Mucosa of gallbladder (tissue), 1 donor: ENCODE measurements at regions not wholly inside any gene's neighbourhood (a gene's known extent, or its start where the extent isn't known, plus 50 kb on each side); places are given as distances from the start of the nearest gene placed in this dataset.

Experiments
- DNase-seq: peaks from one replicate; pipeline ENCODE4 v3.0.0-alpha.2; 2020; ENCODE audit warnings: low spot score
- donor health status: DM: no; HTN: no; CAD: no.

GRCh38 chr4:147355847-147356246 is 125.0 kb upstream of the EDNRA start:
- DNase-seq = no peak

- no peak for DNase-seq
These were observed 120.6 kb upstream of the EDNRA start for GRCh38 chr4:147360301-147360700.

- peak; percentile 78 for DNase-seq
These were observed 119.2 kb upstream of the EDNRA start for GRCh38 chr4:147361726-147362125.

- DNase-seq = peak; percentile 75
These were observed 118.0 kb upstream of the EDNRA start for GRCh38 chr4:147362938-147363337.

GRCh38 chr4:147363514-147363913 is 117.4 kb upstream of the EDNRA start:
- no peak for DNase-seq

- DNase-seq = no peak
These were observed 115.5 kb upstream of the EDNRA start for GRCh38 chr4:147365396-147365795.

GRCh38 chr4:147366164-147366563 is 114.7 kb upstream of the EDNRA start:
- DNase-seq = no peak

GRCh38 chr4:147367891-147368290 is 113.0 kb upstream of the EDNRA start:
- DNase-seq = peak; percentile 32

- no peak for DNase-seq
These were observed 111.9 kb upstream of the EDNRA start for GRCh38 chr4:147368948-147369347.

- no peak for DNase-seq
These were observed 110.4 kb upstream of the EDNRA start for GRCh38 chr4:147370473-147370872.

- DNase-seq = peak; percentile 57
These were observed 110.0 kb upstream of the EDNRA start for GRCh38 chr4:147370881-147371280.

- DNase-seq = peak; percentile 40
These were observed 109.2 kb upstream of the EDNRA start for GRCh38 chr4:147371661-147372060.

- DNase-seq = peak; percentile 42
These were observed 102.1 kb upstream of the EDNRA start for GRCh38 chr4:147378780-147379179.

- no peak for DNase-seq
These were observed 99.1 kb upstream of the EDNRA start for GRCh38 chr4:147381749-147382148.

GRCh38 chr4:147388018-147388417 is 92.9 kb upstream of the EDNRA start:
- DNase-seq = no peak

- DNase-seq = peak; percentile 11
These were observed 84.8 kb upstream of the EDNRA start for GRCh38 chr4:147396105-147396504.

GRCh38 chr4:147398556-147398955 is 82.3 kb upstream of the EDNRA start:
- DNase-seq = no peak

- DNase-seq = no peak
These were observed 80.2 kb upstream of the EDNRA start for GRCh38 chr4:147400721-147401120.

- no peak for DNase-seq
These were observed 79.7 kb upstream of the EDNRA start for GRCh38 chr4:147401221-147401620.

GRCh38 chr4:147407261-147408045 is 73.4 kb upstream of the EDNRA start:
- DNase-seq = no peak

- no peak for DNase-seq
These were observed 72.7 kb upstream of the EDNRA start for GRCh38 chr4:147408189-147408588.

- DNase-seq = no peak
These were observed 71.5 kb upstream of the EDNRA start for GRCh38 chr4:147409350-147409749.

- DNase-seq = no peak
These were observed 62.7 kb upstream of the EDNRA start for GRCh38 chr4:147418226-147418625.

- DNase-seq = no peak
These were observed 59.4 kb upstream of the EDNRA start for GRCh38 chr4:147421456-147421855.
